ENCODE measurements at regions not wholly inside any gene's neighbourhood (a gene's known extent, or its start where the extent isn't known, plus 50 kb on each side); places are given as distances from the start of the nearest gene placed in this dataset.

- no peak overlapping the region for H3K9ac ChIP-seq
- no peaks in the 10 kb centered on the region for H3K9me3 ChIP-seq (ENCODE audit: low read depth)
- 55 to 60% methylated on average over 22 to 23 of the region's 23 CpGs for WGBS, 2 experiments (ENCODE audit: low coverage in 1 of 2, low lambda C conversion rate in 2 of 2, missing lambda C conversion rate in 2 of 2)
- H3K27me3 ChIP-seq (replicated peaks; ENCODE audit: insufficient read depth), result peaks cover 15% of the 10 kb centered on the region; the same call in 1 of the 2 replicates
- H3K79me2 ChIP-seq (ENCODE audit: insufficient read depth), result no peaks in the 10 kb centered on the region
- H3K4me3 ChIP-seq, result no peak overlapping the region
- no peaks in the 10 kb centered on the region for H3K36me3 ChIP-seq (ENCODE audit: low read depth)
- H3K27ac ChIP-seq, result no peak overlapping the region
- H3F3A ChIP-seq (ENCODE audit: insufficient read depth), result no peaks in the 10 kb centered on the region
- no peaks in the 10 kb centered on the region for H4K20me1 ChIP-seq (ENCODE audit: insufficient read depth)
- no peak overlapping the region for H2AFZ ChIP-seq
- TF ChIP-seq EZH2phosphoT487 (IDR thresholded peaks at IDR 0.05; ENCODE audit: insufficient read depth, low read depth), result no peak
- TF ChIP-seq EZH2 (IDR thresholded peaks at IDR 0.05; ENCODE audit: insufficient read depth, poor library complexity, severe bottlenecking), result no peak
- H3K4me1 ChIP-seq (ENCODE audit: insufficient read depth), result no peaks in the 10 kb centered on the region
- no peak overlapping the region for H3K4me2 ChIP-seq (ENCODE audit: unreplicated experiment)
- in situ Hi-C loops (cut with MboI), result no loop called here
- H3K9me2 ChIP-seq (ENCODE audit: insufficient read depth), result no peaks in the 10 kb centered on the region
- peak; percentile 65 for DNase-seq
Measured at GRCh38 chr21:32940079-32941014, 85.4 kb upstream of the OLIG2 start.

DNA sequence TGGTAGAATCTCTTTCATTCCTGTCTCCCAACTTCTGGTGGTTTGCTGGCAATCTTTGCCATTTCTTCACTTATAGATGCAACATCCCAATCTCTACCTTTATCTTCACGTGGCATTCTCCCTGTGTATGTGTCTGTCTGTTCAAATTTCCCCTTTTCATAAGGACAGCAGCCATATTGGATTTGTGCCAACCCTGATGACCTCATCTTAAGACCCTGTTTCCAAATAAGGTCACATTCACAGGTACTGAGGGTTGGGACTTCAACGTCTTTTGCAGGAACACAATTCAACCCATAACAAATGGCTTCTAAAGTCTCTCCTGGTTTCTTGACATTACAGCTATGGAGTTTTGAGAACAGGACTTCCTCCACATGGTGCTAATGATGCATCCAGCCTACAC lies 84.5 kb upstream of the OLIG2 start:
- Histone ChIP-seq H3K27me3 (replicated peaks; ENCODE audit: insufficient read depth) (peaks cover 15% of the 10 kb centered on the region; the same call in 1 of the 2 replicates), H3K4me2 (ENCODE audit: unreplicated experiment) (no peak overlapping the region), H4K20me1 (ENCODE audit: insufficient read depth) (no peaks in the 10 kb centered on the region), H3K9ac (no peak overlapping the region), H3K9me2 (ENCODE audit: insufficient read depth) (no peaks in the 10 kb centered on the region), H3K27ac (no peak overlapping the region), H3K9me3 (ENCODE audit: low read depth) (no peaks in the 10 kb centered on the region), H2AFZ (no peak overlapping the region), H3F3A (ENCODE audit: insufficient read depth) (no peaks in the 10 kb centered on the region), H3K79me2 (ENCODE audit: insufficient read depth) (no peaks in the 10 kb centered on the region), H3K4me3 (no peak overlapping the region), H3K4me1 (ENCODE audit: insufficient read depth) (no peaks in the 10 kb centered on the region), H3K36me3 (ENCODE audit: low read depth) (no peaks in the 10 kb centered on the region)
- in situ Hi-C loops (cut with MboI), result no loop called here
- DNase-seq, result no peak
- TF ChIP-seq EZH2phosphoT487 (IDR thresholded peaks at IDR 0.05; ENCODE audit: insufficient read depth, low read depth) (no peak), EZH2 (IDR thresholded peaks at IDR 0.05; ENCODE audit: insufficient read depth, poor library complexity, severe bottlenecking) (no peak)
- WGBS, 2 experiments (ENCODE audit: low coverage in 1 of 2, low lambda C conversion rate in 2 of 2, missing lambda C conversion rate in 2 of 2), result 33 to 39% methylated on average over 2 of the region's 2 CpGs

DNA sequence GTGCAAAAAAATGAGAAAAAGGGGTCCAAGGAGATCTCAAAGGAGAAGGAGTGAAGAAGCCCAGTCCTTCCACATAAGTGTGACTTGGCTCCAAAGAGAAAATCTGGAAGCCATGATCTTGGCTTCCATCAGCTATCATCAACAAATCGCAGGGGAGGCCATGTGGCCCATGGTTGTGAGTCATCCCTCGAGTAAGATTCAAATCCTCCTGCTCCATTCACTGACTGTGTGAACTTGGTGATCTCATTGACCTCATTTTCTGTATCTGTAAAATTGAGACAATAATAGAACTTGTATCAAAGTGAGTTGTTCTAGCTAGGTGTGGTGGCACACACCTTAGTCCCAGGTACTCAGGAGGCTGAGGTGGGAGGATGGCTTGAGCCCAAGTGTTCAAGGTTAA lies 79.1 kb upstream of the OLIG2 start:
- Histone ChIP-seq H3K9me2 (ENCODE audit: insufficient read depth) (no peaks in the 10 kb centered on the region), H3K9me3 (ENCODE audit: low read depth) (no peaks in the 10 kb centered on the region), H3K9ac (no peak overlapping the region), H3K4me1 (ENCODE audit: insufficient read depth) (no peaks in the 10 kb centered on the region), H3K79me2 (ENCODE audit: insufficient read depth) (no peaks in the 10 kb centered on the region), H2AFZ (no peak overlapping the region), H3K4me3 (no peak overlapping the region), H4K20me1 (ENCODE audit: insufficient read depth) (no peaks in the 10 kb centered on the region), H3K36me3 (ENCODE audit: low read depth) (no peaks in the 10 kb centered on the region), H3K27ac (no peak overlapping the region), H3F3A (ENCODE audit: insufficient read depth) (no peaks in the 10 kb centered on the region), H3K4me2 (ENCODE audit: unreplicated experiment) (no peak overlapping the region), H3K27me3 (replicated peaks; ENCODE audit: insufficient read depth) (peaks cover 8% of the 10 kb centered on the region)
- no peak for TF ChIP-seq EZH2phosphoT487 (IDR thresholded peaks at IDR 0.05; ENCODE audit: insufficient read depth, low read depth)
- no peak for TF ChIP-seq EZH2 (IDR thresholded peaks at IDR 0.05; ENCODE audit: insufficient read depth, poor library complexity, severe bottlenecking)
- WGBS, 2 experiments (ENCODE audit: low coverage in 1 of 2, low lambda C conversion rate in 2 of 2, missing lambda C conversion rate in 2 of 2), result 10 to 14% methylated on average over 2 of the region's 2 CpGs
- peak; percentile 17 for DNase-seq
- in situ Hi-C loops (cut with MboI), result no loop called here

- Histone ChIP-seq H3K4me3 (no peak overlapping the region), H3K9me2 (ENCODE audit: insufficient read depth) (no peaks in the 10 kb centered on the region), H3K9me3 (ENCODE audit: low read depth) (no peaks in the 10 kb centered on the region), H3K27ac (no peak overlapping the region), H3K4me2 (ENCODE audit: unreplicated experiment) (no peak overlapping the region), H3K36me3 (ENCODE audit: low read depth) (no peaks in the 10 kb centered on the region), H3K79me2 (ENCODE audit: insufficient read depth) (no peaks in the 10 kb centered on the region), H3K9ac (no peak overlapping the region), H3K4me1 (ENCODE audit: insufficient read depth) (no peaks in the 10 kb centered on the region), H2AFZ (no peak overlapping the region), H3F3A (ENCODE audit: insufficient read depth) (no peaks in the 10 kb centered on the region), H3K27me3 (replicated peaks; ENCODE audit: insufficient read depth) (peaks cover 18% of the 10 kb centered on the region), H4K20me1 (ENCODE audit: insufficient read depth) (no peaks in the 10 kb centered on the region)
- no peak for DNase-seq
- WGBS, 2 experiments (ENCODE audit: low coverage in 1 of 2, low lambda C conversion rate in 2 of 2, missing lambda C conversion rate in 2 of 2), result 32 to 63% methylated on average over 1 of the region's 1 CpG
- TF ChIP-seq EZH2phosphoT487 (IDR thresholded peaks at IDR 0.05; ENCODE audit: insufficient read depth, low read depth), result no peak
- no peak for TF ChIP-seq EZH2 (IDR thresholded peaks at IDR 0.05; ENCODE audit: insufficient read depth, poor library complexity, severe bottlenecking)
- in situ Hi-C loops (cut with MboI), result no loop called here
Measured at GRCh38 chr21:32947736-32948135, 78.0 kb upstream of the OLIG2 start.
